GM19397 (cell line): ENCODE measurements at regions not wholly inside any gene's neighbourhood (a gene's known extent, or its start where the extent isn't known, plus 50 kb on each side); places are given as distances from the start of the nearest gene placed in this dataset.

ENCODE experiments used
- ATAC-seq: cut with Tn5 transposase; IDR thresholded peaks from one replicate; pipeline ENCODE4 v1.9.1; 2021; ENCODE audit warnings: mild to moderate bottlenecking, moderate library complexity; ENCODE audit not compliant: unreplicated experiment

- no peak for ATAC-seq
Measured at GRCh38 chr2:54388076-54388475, 68.1 kb upstream of the SPTBN1 start.

- ATAC-seq = no peak
Measured at GRCh38 chr2:54392555-54393324, 63.4 kb upstream of the SPTBN1 start.

DNA sequence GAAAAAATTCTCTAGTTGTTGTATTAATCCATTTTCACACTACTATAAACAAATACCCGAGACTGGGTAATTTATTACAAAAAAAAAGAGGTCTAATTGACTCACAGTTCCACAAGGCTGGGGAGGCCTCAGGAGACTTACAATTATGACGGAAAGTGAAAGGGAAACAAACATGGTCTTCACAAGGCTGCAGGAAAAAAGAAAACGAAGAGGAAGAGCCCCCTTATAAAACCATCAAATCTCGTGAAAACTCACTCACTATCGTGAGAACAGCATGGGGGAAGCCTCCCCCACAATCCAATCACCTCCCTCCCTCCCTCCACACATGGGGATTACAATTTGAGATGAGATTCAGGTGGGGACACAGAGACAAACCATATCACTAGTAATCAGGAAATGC, 61.7 kb upstream of the SPTBN1 start:
- peak; percentile 78 for ATAC-seq

DNA sequence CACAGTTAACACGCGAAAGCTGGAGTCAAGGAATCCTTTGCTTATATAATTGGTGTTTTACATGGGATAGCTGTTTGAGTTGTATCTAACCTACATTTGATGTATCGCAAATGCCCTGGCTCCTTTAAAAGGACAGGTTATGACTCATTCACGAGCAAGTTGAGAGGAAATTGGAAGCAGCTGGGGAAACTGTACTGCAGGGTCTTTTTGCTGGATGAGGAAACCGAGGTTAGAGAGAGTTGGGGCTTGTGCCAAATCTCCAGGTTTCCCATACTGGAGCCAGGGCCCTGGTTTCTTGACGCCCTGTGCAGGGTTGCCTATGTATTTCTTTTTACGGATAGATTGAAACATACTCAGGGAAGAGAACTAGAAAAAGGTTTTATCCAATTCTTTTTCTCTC, 60.0 kb upstream of the SPTBN1 start:
- ATAC-seq = no peak

GRCh38 chr2:54396798-54397197, 59.3 kb upstream of the SPTBN1 start:
- ATAC-seq = no peak

- ATAC-seq = no peak
Measured at GRCh38 chr2:54397426-54397825, 58.7 kb upstream of the SPTBN1 start.

DNA sequence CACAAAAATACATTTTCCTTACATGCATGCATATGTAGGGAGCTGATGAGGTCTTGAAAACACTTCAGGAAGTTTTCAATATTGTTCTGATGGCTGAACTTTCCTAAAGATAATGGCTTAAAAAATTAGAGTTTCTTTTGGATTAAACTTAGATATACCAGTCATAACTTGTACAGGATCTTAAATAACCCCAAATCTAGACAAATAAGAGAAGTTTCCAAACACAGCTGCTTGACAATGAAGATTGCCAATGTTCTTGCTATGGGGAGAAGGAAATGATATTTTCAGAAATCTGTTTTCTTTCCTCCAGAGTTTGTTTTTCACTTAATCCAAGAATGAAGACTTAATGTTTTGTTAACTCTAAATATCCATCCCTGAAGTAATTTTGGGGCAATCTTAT, 54.6 kb upstream of the SPTBN1 start:
- no peak for ATAC-seq

- ATAC-seq = no peak
Measured at GRCh38 chr2:54402350-54402749, 53.8 kb upstream of the SPTBN1 start.

- no peak for ATAC-seq
Measured at GRCh38 chr2:54403512-54404238, 52.5 kb upstream of the SPTBN1 start.

GRCh38 chr2:54404270-54404669, 51.9 kb upstream of the SPTBN1 start:
- no peak for ATAC-seq

GRCh38 chr2:54406031-54406430, 50.1 kb upstream of the SPTBN1 start:
- ATAC-seq = no peak
